ENCODE measurements at regions not wholly inside any gene's neighbourhood (a gene's known extent, or its start where the extent isn't known, plus 50 kb on each side); places are given as distances from the start of the nearest gene placed in this dataset.

- no peak for DNase-seq (ENCODE audit: low read depth, low spot score)
Observed at GRCh38 chr6:163634211-163635171, 220.0 kb downstream of the QKI start.

- DNase-seq (ENCODE audit: low read depth, low spot score), result no peak
Observed at GRCh38 chr6:163630991-163631390, 216.5 kb downstream of the QKI start.

GRCh38 chr6:163630572-163630971 is 216.1 kb downstream of the QKI start:
- no peak for DNase-seq (ENCODE audit: low read depth, low spot score)

GRCh38 chr6:163630096-163630495 is 215.6 kb downstream of the QKI start:
- no peak for DNase-seq (ENCODE audit: low read depth, low spot score)
